Fibroblast of lung (primary cell): ENCODE measurements at regions not wholly inside any gene's neighbourhood (a gene's known extent, or its start where the extent isn't known, plus 50 kb on each side); places are given as distances from the start of the nearest gene placed in this dataset.

Experiments
- DNase-seq, 2 donors: peaks; one replicate each; pipeline versions ENCODE4 v3.0.0 to v3.0.0-alpha.2; 2010; ENCODE audit warnings: low read depth in 2 of 2
- H2AFZ ChIP-seq: 2 replicates; pipeline ENCODE4 v1.5.1; 2012; ENCODE audit warnings: low read length, control low read depth, inconsistent platforms
- H3K27ac ChIP-seq: 2 replicates; pipeline ENCODE4 v1.5.1; 2011; ENCODE audit warnings: low read length, control low read depth; ENCODE audit not compliant: insufficient read depth
- H3K27me3 ChIP-seq: 2 replicates; pipeline ENCODE4 v1.5.1; 2011; ENCODE audit warnings: mild to moderate bottlenecking, low read length; ENCODE audit not compliant: control insufficient read depth, insufficient read depth
- H3K36me3 ChIP-seq: 2 replicates; pipeline ENCODE4 v1.5.1; 2011; ENCODE audit warnings: low read length; ENCODE audit not compliant: control insufficient read depth, insufficient read depth
- H3K4me1 ChIP-seq: 2 replicates; pipeline ENCODE4 v1.5.1; 2011; ENCODE audit warnings: low read length; ENCODE audit not compliant: control insufficient read depth, insufficient read depth; ENCODE audit errors: extremely low read depth
- H3K4me2 ChIP-seq: 2 replicates; pipeline ENCODE4 v1.5.1; 2011; ENCODE audit warnings: low read length, control low read depth; ENCODE audit not compliant: insufficient read depth; ENCODE audit errors: extremely low read depth
- H3K4me3 ChIP-seq, 4 experiments: fragments of 200-600 bp in 1 of 4; sonication (generic) in 1 of 4; replicated peaks in 1 of 4; 2 replicates each; pipeline ENCODE4 v1.5.1; 2011 to 2016; ENCODE audit warnings: low read length in 4 of 4, low read depth in 3 of 4, mild to moderate bottlenecking in 3 of 4, control low read depth in 2 of 4, inconsistent platforms in 1 of 4, mixed read lengths in 1 of 4; ENCODE audit not compliant: insufficient read depth in 1 of 4; ENCODE audit errors: control extremely low read depth in 1 of 4
- H3K79me2 ChIP-seq: 2 replicates; pipeline ENCODE4 v1.5.1; 2012; ENCODE audit warnings: mild to moderate bottlenecking, low read length, inconsistent platforms; ENCODE audit not compliant: control insufficient read depth, insufficient read depth
- H3K9ac ChIP-seq: 2 replicates; pipeline ENCODE4 v1.5.1; 2011; ENCODE audit warnings: mild to moderate bottlenecking, low read length, control low read depth; ENCODE audit not compliant: insufficient read depth
- H3K9me3 ChIP-seq: 2 replicates; pipeline ENCODE4 v1.5.1; 2012; ENCODE audit warnings: low read depth, low read length; ENCODE audit not compliant: control insufficient read depth, insufficient read depth
- H4K20me1 ChIP-seq: 2 replicates; pipeline ENCODE4 v1.5.1; 2011; ENCODE audit warnings: low read length; ENCODE audit not compliant: control insufficient read depth, insufficient read depth; ENCODE audit errors: extremely low read depth
- CTCF ChIP-seq, 2 donors: IDR thresholded peaks in 1 of 2; conservative IDR thresholded peaks in 1 of 2; 1 replicate in 1 of 2; 2 replicates in 1 of 2; pipeline ENCODE4 v1.5.1; 2011 to 2012; ENCODE audit warnings: low read length in 2 of 2, control low read depth in 1 of 2, inconsistent platforms in 1 of 2, low read depth in 1 of 2, mild to moderate bottlenecking in 1 of 2
- EZH2 ChIP-seq: IDR thresholded peaks from 2 replicates; pipeline ENCODE4 v1.5.1; 2012; ENCODE audit warnings: low read length, control low read depth, mild to moderate bottlenecking; ENCODE audit errors: missing control alignments

- TF ChIP-seq CTCF (conservative IDR thresholded peaks at IDR 0.05 in 1 of 2, IDR thresholded peaks at IDR 0.05 in 1 of 2; ENCODE audit: low read depth in 1 of 2, low read length in 2 of 2) (no peak), EZH2 (no peak)
- H3K4me2 ChIP-seq = no peak overlapping the region
- no peaks in the 10 kb centered on the region for H4K20me1 ChIP-seq
Observed at GRCh38 chr4:120314969-120315368, 248.3 kb upstream of the MAD2L1 start.

GRCh38 chr4:120304801-120305200 lies 238.2 kb upstream of the MAD2L1 start:
- DNase-seq = no peak
- no peak overlapping the region for H3K27ac ChIP-seq
- TF ChIP-seq CTCF (conservative IDR thresholded peaks at IDR 0.05 in 1 of 2, IDR thresholded peaks at IDR 0.05 in 1 of 2; ENCODE audit: low read depth in 1 of 2, low read length in 2 of 2) = no peak
- TF ChIP-seq EZH2 = no peak
- no peaks in the 10 kb centered on the region for H3K36me3 ChIP-seq
- H3K4me3 ChIP-seq = no peak overlapping the region
- H3K4me1 ChIP-seq = no peaks in the 10 kb centered on the region
- H4K20me1 ChIP-seq = no peaks in the 10 kb centered on the region
- H3K9me3 ChIP-seq = no peaks in the 10 kb centered on the region
- H3K9ac ChIP-seq = no peak overlapping the region
- H3K4me2 ChIP-seq = no peak overlapping the region
- no peak overlapping the region for H2AFZ ChIP-seq
- no peaks in the 10 kb centered on the region for H3K27me3 ChIP-seq
- H3K79me2 ChIP-seq = no peaks in the 10 kb centered on the region

More at GRCh38 chr4:120314969-120315368, 248.3 kb upstream of the MAD2L1 start:
- Histone ChIP-seq H3K79me2 (no peaks in the 10 kb centered on the region), H3K4me3 (no peak overlapping the region), H3K9ac (no peak overlapping the region), H3K36me3 (no peaks in the 10 kb centered on the region), H3K27me3 (no peaks in the 10 kb centered on the region), H3K4me1 (no peaks in the 10 kb centered on the region), H3K9me3 (no peaks in the 10 kb centered on the region), H3K27ac (no peak overlapping the region), H2AFZ (no peak overlapping the region)
- DNase-seq = peak in 1 of 2 donors; percentile 12

GRCh38 chr4:120299631-120300030 lies 233.0 kb upstream of the MAD2L1 start:
- H3K4me1 ChIP-seq = no peaks in the 10 kb centered on the region
- H3K27ac ChIP-seq = no peak overlapping the region
- no peak for DNase-seq
- no peaks in the 10 kb centered on the region for H3K9me3 ChIP-seq
- no peaks in the 10 kb centered on the region for H3K36me3 ChIP-seq
- no peak overlapping the region for H3K4me2 ChIP-seq
- H3K79me2 ChIP-seq = no peaks in the 10 kb centered on the region
- no peaks in the 10 kb centered on the region for H3K27me3 ChIP-seq
- no peak overlapping the region for H3K9ac ChIP-seq
- no peak overlapping the region for H2AFZ ChIP-seq
- H4K20me1 ChIP-seq = no peaks in the 10 kb centered on the region
- TF ChIP-seq CTCF (conservative IDR thresholded peaks at IDR 0.05 in 1 of 2, IDR thresholded peaks at IDR 0.05 in 1 of 2; ENCODE audit: low read depth in 1 of 2, low read length in 2 of 2) = no peak
- TF ChIP-seq EZH2 = no peak
- H3K4me3 ChIP-seq = no peak overlapping the region
